ENCODE measurements at regions not wholly inside any gene's neighbourhood (a gene's known extent, or its start where the extent isn't known, plus 50 kb on each side); places are given as distances from the start of the nearest gene placed in this dataset.

GRCh38 chr7:41785265-41785664, 82.4 kb upstream of the INHBA start:
- H3K9ac ChIP-seq (ENCODE audit: control insufficient read depth, insufficient read depth, low read length) = no peak overlapping the region
- CTCF ChIA-PET = no interaction called here
- in situ Hi-C loops (cut with MboI) (no loop called here), intact Hi-C loops (cut with micrococcal nuclease; ENCODE audit: unreplicated experiment) (no loop called here)
- TF ChIP-seq ESRRA (IDR thresholded peaks at IDR 0.05; ENCODE audit: low read length) = no peak
- TF ChIP-seq PKNOX1 (IDR thresholded peaks at IDR 0.05) = no peak
- TF ChIP-seq REST (IDR thresholded peaks at IDR 0.05; ENCODE audit: low read depth, low read length) = no peak
- TF ChIP-seq SMAD5 (IDR thresholded peaks at IDR 0.05; ENCODE audit: low read depth) = no peak
- TF ChIP-seq TARDBP (IDR thresholded peaks at IDR 0.05; ENCODE audit: borderline replicate concordance) = no peak
- H3K4me3 ChIP-seq = no peak overlapping the region
- no peaks in the 10 kb centered on the region for H3K9me3 ChIP-seq (replicated peaks; ENCODE audit: control insufficient read depth, insufficient read depth, low read length)
- H3K4me1 ChIP-seq (ENCODE audit: control insufficient read depth, insufficient read depth, low read length) = no peaks in the 10 kb centered on the region
- no peaks in the 10 kb centered on the region for H3K79me2 ChIP-seq (ENCODE audit: control insufficient read depth, insufficient read depth, low read length)
- SMC1A ChIA-PET (ENCODE audit: uncharacterized antibody, unreplicated experiment) = no interaction called here
- RAD21 ChIA-PET (ENCODE audit: unreplicated experiment) = no interaction called here
- H4K20me1 ChIP-seq (ENCODE audit: control insufficient read depth, insufficient read depth) = no peaks in the 10 kb centered on the region
- H3K36me3 ChIP-seq (ENCODE audit: control insufficient read depth in 2 of 2, insufficient read depth in 2 of 2, low read length in 1 of 2) = no peaks in the 10 kb centered on the region
- no peak overlapping the region for H2AFZ ChIP-seq (ENCODE audit: control insufficient read depth, low read depth, low read length)
- H3K4me2 ChIP-seq (ENCODE audit: control insufficient read depth, insufficient read depth) = no peak overlapping the region
- POLR2A ChIA-PET = no interaction called here
- no peak overlapping the region for H3K27ac ChIP-seq (ENCODE audit: control insufficient read depth, insufficient read depth)
- H3K27me3 ChIP-seq (replicated peaks in 1 of 2; ENCODE audit: control insufficient read depth in 2 of 2, insufficient read depth in 2 of 2, low read length in 1 of 2) = no peaks in the 10 kb centered on the region
- no TSS peak for BruUV-seq (replicated peaks)
- no peak for DNase-seq (ENCODE audit: low read depth, low spot score)
- no peak for FAIRE-seq
- no peak for ATAC-seq
